G401.6 (cell line): ENCODE measurements at regions not wholly inside any gene's neighbourhood (a gene's known extent, or its start where the extent isn't known, plus 50 kb on each side); places are given as distances from the start of the nearest gene placed in this dataset.

Source experiments
- FAIRE-seq: peaks from 2 replicates; lab custom pipeline; 2012; peaks lifted over from hg19 to GRCh38; lab: Jason Lieb, UNC

GRCh38 chr11:32267679-32268187 lies 167.6 kb downstream of the WT1 start:
- FAIRE-seq: no peak

GRCh38 chr11:32273931-32274330 lies 161.4 kb downstream of the WT1 start:
- FAIRE-seq: no peak

GRCh38 chr11:32279672-32280071 lies 155.7 kb downstream of the WT1 start:
- FAIRE-seq: no peak

DNA sequence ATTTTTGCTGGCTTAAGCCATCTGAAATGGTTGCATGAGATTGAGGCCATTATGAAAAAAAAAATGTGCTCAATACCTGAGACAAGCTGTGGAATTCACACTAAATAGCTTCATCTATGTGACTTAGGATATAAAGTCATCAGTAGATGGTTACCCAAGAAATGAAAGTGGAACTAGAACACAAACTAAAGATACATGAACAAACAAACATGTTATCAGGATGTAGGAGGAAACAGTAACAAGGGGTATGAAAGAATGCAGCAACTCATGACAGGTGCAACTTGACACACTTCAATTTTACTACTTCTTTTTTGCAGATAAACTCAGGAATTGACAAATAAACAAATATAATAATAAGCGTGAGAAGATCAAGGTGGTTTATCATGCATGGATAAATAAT lies 155.0 kb downstream of the WT1 start:
- no peak for FAIRE-seq

DNA sequence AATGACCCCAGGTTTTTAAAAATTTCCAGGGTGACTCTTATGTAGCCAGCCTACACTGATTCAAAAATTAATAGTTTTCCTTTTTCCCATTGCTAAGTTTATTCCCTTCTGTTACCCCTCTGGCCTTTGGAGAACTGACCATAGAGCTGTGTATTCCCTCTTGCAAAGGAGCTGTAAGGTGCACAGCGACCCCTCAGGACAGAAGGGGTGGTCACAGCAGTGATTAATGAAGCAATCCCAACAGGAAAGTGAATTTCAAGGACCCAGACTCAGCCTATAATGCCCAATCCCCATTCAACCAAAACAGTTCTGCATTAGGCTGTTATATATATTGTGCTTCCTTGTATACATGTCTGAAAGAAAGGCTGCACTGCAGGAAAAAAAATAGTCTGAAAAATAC lies 147.1 kb downstream of the WT1 start:
- FAIRE-seq: no peak

- no peak for FAIRE-seq
These were observed 145.6 kb downstream of the WT1 start for GRCh38 chr11:32289701-32290100.

- FAIRE-seq: no peak
These were observed 144.6 kb downstream of the WT1 start for GRCh38 chr11:32290783-32291182.

GRCh38 chr11:32297611-32298011 lies 137.7 kb downstream of the WT1 start:
- FAIRE-seq: no peak

- FAIRE-seq: no peak
These were observed 132.5 kb downstream of the WT1 start for GRCh38 chr11:32302826-32303225.

GRCh38 chr11:32304521-32304920 lies 130.8 kb downstream of the WT1 start:
- FAIRE-seq: no peak

GRCh38 chr11:32305460-32305859 lies 129.9 kb downstream of the WT1 start:
- FAIRE-seq: no peak

GRCh38 chr11:32307471-32307870 lies 127.9 kb downstream of the WT1 start:
- FAIRE-seq: no peak

DNA sequence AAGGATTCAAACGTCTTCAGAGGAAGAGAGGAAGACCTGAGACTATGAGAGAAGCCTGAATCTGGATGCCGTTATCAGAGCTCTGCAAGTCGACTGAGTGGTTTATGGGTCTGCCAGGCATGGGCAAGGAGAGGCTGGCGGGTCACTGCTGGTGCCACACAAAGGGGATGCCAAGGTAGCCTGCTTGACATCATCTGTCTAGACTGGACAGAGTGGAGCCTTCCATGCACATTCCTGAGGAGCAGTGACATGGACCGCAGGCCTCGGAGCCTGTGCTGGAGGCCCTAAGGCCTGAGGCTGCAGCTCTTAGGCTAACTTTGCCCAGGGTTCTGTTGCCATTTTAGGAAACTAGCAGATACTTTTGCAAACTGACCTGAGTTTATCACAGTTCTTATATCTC lies 127.4 kb downstream of the WT1 start:
- FAIRE-seq: no peak

DNA sequence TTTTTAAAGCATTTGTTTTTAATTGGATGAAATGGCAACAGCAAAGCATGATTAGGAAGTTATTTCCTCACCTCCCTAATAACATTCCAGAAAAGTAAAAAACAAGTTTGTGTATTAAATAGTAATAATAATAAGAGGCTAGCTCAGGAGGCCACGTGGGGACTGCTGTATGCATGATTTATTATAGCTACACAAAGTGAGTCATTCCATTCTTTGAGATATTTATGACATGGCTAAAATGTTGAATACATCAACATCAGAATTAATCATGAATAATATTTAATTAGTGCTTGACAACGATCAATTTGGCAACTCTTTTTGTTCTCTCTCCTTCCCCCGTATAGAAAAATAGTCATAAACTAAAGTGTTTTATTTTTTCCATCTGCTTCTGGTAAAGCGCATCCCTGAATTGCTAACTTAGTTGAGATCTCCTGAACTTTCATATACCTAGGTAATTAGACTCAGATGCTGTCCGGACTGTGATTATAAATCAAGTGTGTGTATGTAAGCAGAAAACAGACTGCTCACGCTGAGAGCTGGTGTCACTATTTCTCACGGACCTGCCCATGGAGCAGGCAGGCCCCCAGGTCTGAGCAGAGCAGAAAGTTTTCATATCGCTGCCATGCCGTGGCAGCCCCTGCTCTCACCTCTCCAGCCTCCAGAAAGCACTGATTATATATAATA lies 125.7 kb downstream of the WT1 start:
- FAIRE-seq: no peak

- FAIRE-seq: no peak
These were observed 125.1 kb downstream of the WT1 start for GRCh38 chr11:32310214-32310601.

- no peak for FAIRE-seq
These were observed 123.8 kb downstream of the WT1 start for GRCh38 chr11:32311346-32312065.

- no peak for FAIRE-seq
These were observed 123.0 kb downstream of the WT1 start for GRCh38 chr11:32312206-32312817.

GRCh38 chr11:32312865-32313403 lies 122.4 kb downstream of the WT1 start:
- no peak for FAIRE-seq

GRCh38 chr11:32313477-32313876 lies 121.9 kb downstream of the WT1 start:
- FAIRE-seq: no peak

DNA sequence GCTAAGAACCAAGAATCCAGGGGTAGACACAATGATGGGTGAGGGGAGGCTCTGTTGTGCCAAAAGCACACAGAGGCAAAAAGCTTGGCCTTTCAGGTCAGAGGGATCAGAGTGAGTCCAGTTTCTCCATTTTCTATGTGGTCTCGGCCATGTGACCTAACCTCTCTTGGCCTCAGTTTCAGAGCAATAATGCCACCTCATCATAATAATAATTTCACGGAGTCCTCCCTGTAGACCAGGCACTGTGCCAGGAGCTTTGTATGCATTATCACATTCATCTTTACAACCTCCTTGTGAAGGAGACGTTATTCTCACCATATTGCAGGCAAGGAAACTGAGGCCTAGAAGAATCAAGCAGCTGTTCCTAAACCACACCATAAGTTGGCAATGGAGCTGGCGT lies 120.2 kb downstream of the WT1 start:
- FAIRE-seq: no peak

GRCh38 chr11:32316232-32316631 lies 119.1 kb downstream of the WT1 start:
- FAIRE-seq: no peak

GRCh38 chr11:32316858-32317642 lies 118.3 kb downstream of the WT1 start:
- no peak for FAIRE-seq
